ENCODE measurements at regions not wholly inside any gene's neighbourhood (a gene's known extent, or its start where the extent isn't known, plus 50 kb on each side); places are given as distances from the start of the nearest gene placed in this dataset.

GRCh38 chr3:98647197-98647596, 53.8 kb upstream of the CPOX start:
- Histone ChIP-seq H3K36me3 (ENCODE audit: insufficient read depth, low read length) (no peaks in the 10 kb centered on the region), H3K27ac (ENCODE audit: low read depth, low read length, poor library complexity, severe bottlenecking) (no peak overlapping the region), H3K4me2 (ENCODE audit: low read length) (no peak overlapping the region), H3K9me2 (ENCODE audit: insufficient read depth, low read length) (no peaks in the 10 kb centered on the region), H3K4me3 (ENCODE audit: low read depth, low read length, poor library complexity, severe bottlenecking) (no peak overlapping the region), H2AFZ (ENCODE audit: low read length) (no peak overlapping the region), H4K20me1 (ENCODE audit: insufficient read depth, low read length) (no peaks in the 10 kb centered on the region), H3K4me1 (ENCODE audit: insufficient read depth, low read length, poor library complexity, severe bottlenecking) (no peaks in the 10 kb centered on the region), H3K9me3 (ENCODE audit: low read length) (no peaks in the 10 kb centered on the region), H3K79me2 (ENCODE audit: insufficient read depth, low read depth, low read length) (no peaks in the 10 kb centered on the region)
- ChIA-PET POLR2A (interaction anchor here (0.9 kb wide), 1 partner anchor 10 kb away, joined by 3 read pairs; no protein-coding TSS in a partner anchor), CTCF (ENCODE audit: unreplicated experiment) (no interaction called here)
- TF ChIP-seq EZH2phosphoT487 (IDR thresholded peaks at IDR 0.05; ENCODE audit: borderline replicate concordance, low read depth, low read length), result no peak
- TF ChIP-seq, protein P1, sequence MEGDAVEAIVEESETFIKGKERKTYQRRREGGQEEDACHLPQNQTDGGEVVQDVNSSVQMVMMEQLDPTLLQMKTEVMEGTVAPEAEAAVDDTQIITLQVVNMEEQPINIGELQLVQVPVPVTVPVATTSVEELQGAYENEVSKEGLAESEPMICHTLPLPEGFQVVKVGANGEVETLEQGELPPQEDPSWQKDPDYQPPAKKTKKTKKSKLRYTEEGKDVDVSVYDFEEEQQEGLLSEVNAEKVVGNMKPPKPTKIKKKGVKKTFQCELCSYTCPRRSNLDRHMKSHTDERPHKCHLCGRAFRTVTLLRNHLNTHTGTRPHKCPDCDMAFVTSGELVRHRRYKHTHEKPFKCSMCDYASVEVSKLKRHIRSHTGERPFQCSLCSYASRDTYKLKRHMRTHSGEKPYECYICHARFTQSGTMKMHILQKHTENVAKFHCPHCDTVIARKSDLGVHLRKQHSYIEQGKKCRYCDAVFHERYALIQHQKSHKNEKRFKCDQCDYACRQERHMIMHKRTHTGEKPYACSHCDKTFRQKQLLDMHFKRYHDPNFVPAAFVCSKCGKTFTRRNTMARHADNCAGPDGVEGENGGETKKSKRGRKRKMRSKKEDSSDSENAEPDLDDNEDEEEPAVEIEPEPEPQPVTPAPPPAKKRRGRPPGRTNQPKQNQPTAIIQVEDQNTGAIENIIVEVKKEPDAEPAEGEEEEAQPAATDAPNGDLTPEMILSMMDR (conservative IDR thresholded peaks at IDR 0.05; ENCODE audit: low read length), result no peak
- no peak for DNase-seq (ENCODE audit: low spot score)
- no TSS peak for BruUV-seq (replicated peaks)
- intact Hi-C loops (cut with micrococcal nuclease; ENCODE audit: unreplicated experiment), result no loop called here

GRCh38 chr3:98650971-98651779, 57.8 kb upstream of the CPOX start:
- Histone ChIP-seq H2AFZ (ENCODE audit: low read length) (no peak overlapping the region), H3K4me2 (ENCODE audit: low read length) (no peak overlapping the region), H3K9me2 (ENCODE audit: insufficient read depth, low read length) (no peaks in the 10 kb centered on the region), H3K36me3 (ENCODE audit: insufficient read depth, low read length) (no peaks in the 10 kb centered on the region), H4K20me1 (ENCODE audit: insufficient read depth, low read length) (no peaks in the 10 kb centered on the region), H3K79me2 (ENCODE audit: insufficient read depth, low read depth, low read length) (no peaks in the 10 kb centered on the region), H3K4me1 (ENCODE audit: insufficient read depth, low read length, poor library complexity, severe bottlenecking) (no peaks in the 10 kb centered on the region), H3K9me3 (ENCODE audit: low read length) (no peaks in the 10 kb centered on the region), H3K4me3 (ENCODE audit: low read depth, low read length, poor library complexity, severe bottlenecking) (no peak overlapping the region), H3K27ac (ENCODE audit: low read depth, low read length, poor library complexity, severe bottlenecking) (no peak overlapping the region)
- ChIA-PET POLR2A (interaction anchor here (0.6 kb wide), 2 partner anchors 631 to 769 kb away, joined by 3 to 4 read pairs; no protein-coding TSS in a partner anchor), CTCF (ENCODE audit: unreplicated experiment) (no interaction called here)
- no peak for DNase-seq (ENCODE audit: low spot score)
- BruUV-seq (replicated peaks), result no TSS peak
- no peak for TF ChIP-seq EZH2phosphoT487 (IDR thresholded peaks at IDR 0.05; ENCODE audit: borderline replicate concordance, low read depth, low read length)
- TF ChIP-seq, protein P1 (conservative IDR thresholded peaks at IDR 0.05; ENCODE audit: low read length), result no peak
- intact Hi-C loops (cut with micrococcal nuclease; ENCODE audit: unreplicated experiment), result no loop called here

GRCh38 chr3:98651780-98652077, 58.3 kb upstream of the CPOX start:
- intact Hi-C loops (cut with micrococcal nuclease; ENCODE audit: unreplicated experiment), result no loop called here
- Histone ChIP-seq H3K9me3 (ENCODE audit: low read length) (no peaks in the 10 kb centered on the region), H4K20me1 (ENCODE audit: insufficient read depth, low read length) (no peaks in the 10 kb centered on the region), H3K4me3 (ENCODE audit: low read depth, low read length, poor library complexity, severe bottlenecking) (no peak overlapping the region), H3K79me2 (ENCODE audit: insufficient read depth, low read depth, low read length) (no peaks in the 10 kb centered on the region), H2AFZ (ENCODE audit: low read length) (no peak overlapping the region), H3K36me3 (ENCODE audit: insufficient read depth, low read length) (no peaks in the 10 kb centered on the region), H3K27ac (ENCODE audit: low read depth, low read length, poor library complexity, severe bottlenecking) (no peak overlapping the region), H3K4me1 (ENCODE audit: insufficient read depth, low read length, poor library complexity, severe bottlenecking) (no peaks in the 10 kb centered on the region), H3K4me2 (ENCODE audit: low read length) (no peak overlapping the region), H3K9me2 (ENCODE audit: insufficient read depth, low read length) (no peaks in the 10 kb centered on the region)
- DNase-seq (ENCODE audit: low spot score), result no peak
- CTCF ChIA-PET (ENCODE audit: unreplicated experiment), result no interaction called here
- BruUV-seq (replicated peaks), result no TSS peak
- POLR2A ChIA-PET, result interaction anchor here (0.6 kb wide), 2 partner anchors 631 to 769 kb away, joined by 3 to 4 read pairs; no protein-coding TSS in a partner anchor
- no peak for TF ChIP-seq EZH2phosphoT487 (IDR thresholded peaks at IDR 0.05; ENCODE audit: borderline replicate concordance, low read depth, low read length)
- TF ChIP-seq, protein P1 (conservative IDR thresholded peaks at IDR 0.05; ENCODE audit: low read length), result no peak

Data from OCI-LY7 (cell line).